Nephron progenitor cell (in vitro differentiated cells): ENCODE measurements at regions not wholly inside any gene's neighbourhood (a gene's known extent, or its start where the extent isn't known, plus 50 kb on each side); places are given as distances from the start of the nearest gene placed in this dataset.
"Not testable (repeated sequence)": the region's sequence is repeated elsewhere in the genome, so short reads cannot be mapped to it uniquely, and the experiment has no call there.

ENCODE experiments used
- DNase-seq: peaks from one replicate; pipeline ENCODE4 v3.0.0; 2021
- H3K27ac Mint-ChIP-seq: 2 replicates; pipeline ENCODE4 v1.8.0; 2021; ENCODE audit warnings: mild to moderate bottlenecking, moderate library complexity, mixed read lengths
- H3K27me3 Mint-ChIP-seq: 2 replicates; pipeline ENCODE4 v1.8.0; 2021; ENCODE audit warnings: mild to moderate bottlenecking, low read depth, mixed read lengths; ENCODE audit not compliant: poor library complexity
- H3K36me3 Mint-ChIP-seq: 2 replicates; pipeline ENCODE4 v1.8.0; 2021; ENCODE audit warnings: low read depth, mixed read lengths
- H3K4me1 Mint-ChIP-seq: 2 replicates; pipeline ENCODE4 v1.8.0; 2021; ENCODE audit warnings: mixed read lengths
- H3K4me3 Mint-ChIP-seq: 2 replicates; pipeline ENCODE4 v1.8.0; 2021; ENCODE audit warnings: mild to moderate bottlenecking, moderate library complexity, mixed read lengths
- H3K9me3 Mint-ChIP-seq: 2 replicates; pipeline ENCODE4 v1.8.0; 2021; ENCODE audit warnings: mild to moderate bottlenecking, moderate library complexity, mixed read lengths
- CTCF ChIP-seq: fragments of 200-600 bp; sonication (generic); IDR thresholded peaks from 2 replicates; pipeline ENCODE4 v1.5.0; 2021; ENCODE audit warnings: antibody characterized with exemption

DNA sequence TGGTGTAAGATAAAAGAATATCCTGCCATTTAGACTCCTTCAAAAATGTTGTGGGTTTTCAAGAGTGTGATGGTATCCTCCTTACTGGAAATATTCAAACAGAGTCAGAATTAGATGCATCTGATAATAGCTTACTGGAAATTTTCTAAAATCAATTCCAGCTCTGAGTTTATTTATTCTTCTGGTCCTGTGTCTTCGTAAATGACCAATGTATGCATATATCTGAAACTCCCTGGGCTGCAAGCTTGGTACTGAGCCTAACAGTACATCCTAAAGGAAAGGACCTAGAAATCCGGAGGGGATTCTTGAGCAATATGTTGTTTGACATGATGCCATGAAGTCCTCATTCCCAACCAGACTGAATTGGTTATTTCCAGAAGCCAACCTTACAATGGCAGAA lies 130.4 kb downstream of the KCNE4 start:
- no peak for DNase-seq
- H3K27ac Mint-ChIP-seq: no peak overlapping the region
- no peaks in the 10 kb centered on the region for H3K9me3 Mint-ChIP-seq
- TF ChIP-seq CTCF: no peak
- H3K27me3 Mint-ChIP-seq: peaks cover 1% of the 10 kb centered on the region
- no peak overlapping the region for H3K4me3 Mint-ChIP-seq
- no peaks in the 10 kb centered on the region for H3K4me1 Mint-ChIP-seq
- H3K36me3 Mint-ChIP-seq: no peaks in the 10 kb centered on the region

DNA sequence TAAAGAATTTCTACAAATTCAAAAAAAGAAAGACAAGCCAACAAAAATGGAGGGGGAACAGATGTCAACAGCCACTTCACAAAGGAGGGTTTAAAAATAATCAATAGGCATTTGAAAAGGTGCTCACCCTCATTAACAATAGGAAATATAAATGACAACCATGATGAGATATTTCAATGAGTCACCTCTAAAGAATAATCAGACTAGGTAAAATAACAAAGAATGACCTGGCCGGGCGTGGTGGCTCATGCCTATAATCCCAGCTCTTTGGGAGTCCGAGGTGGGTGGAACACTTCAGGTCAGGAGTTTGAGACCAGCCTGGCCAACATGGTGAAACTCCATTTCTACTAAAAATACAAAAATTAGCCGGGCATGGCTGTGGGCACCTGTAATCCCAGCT lies 133.6 kb downstream of the KCNE4 start:
- Mint-ChIP-seq H3K4me1 (peaks cover 5% of the 10 kb centered on the region), H3K4me3 (no peak overlapping the region), H3K27ac (no peak overlapping the region), H3K36me3 (no peaks in the 10 kb centered on the region), H3K9me3 (no peaks in the 10 kb centered on the region), H3K27me3 (peaks cover 6% of the 10 kb centered on the region)
- no peak for TF ChIP-seq CTCF
- DNase-seq: no peak

DNA sequence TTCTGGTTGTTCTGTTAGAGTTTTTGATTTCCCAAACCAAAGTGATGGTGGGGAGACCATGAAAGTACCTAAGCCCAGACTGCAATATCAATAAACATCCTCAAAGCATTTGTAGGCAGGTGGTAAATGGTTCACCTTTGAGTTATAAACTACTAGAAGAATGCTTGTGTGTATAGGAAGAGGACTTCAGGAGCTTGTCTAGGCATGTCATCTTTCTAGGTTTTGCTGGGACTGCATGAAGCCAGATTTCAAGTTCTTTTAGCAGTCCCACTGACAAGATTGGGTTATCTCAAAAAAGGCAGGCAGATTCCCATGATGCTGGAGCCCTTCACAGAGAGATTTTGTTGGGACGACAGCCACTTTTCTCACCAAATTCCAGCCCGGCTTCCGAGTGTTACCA lies 135.3 kb downstream of the KCNE4 start:
- H3K4me1 Mint-ChIP-seq: peaks cover 5% of the 10 kb centered on the region
- H3K27me3 Mint-ChIP-seq: peaks cover 6% of the 10 kb centered on the region
- no peak overlapping the region for H3K27ac Mint-ChIP-seq
- no peak for DNase-seq
- no peaks in the 10 kb centered on the region for H3K9me3 Mint-ChIP-seq
- no peak for TF ChIP-seq CTCF
- no peaks in the 10 kb centered on the region for H3K36me3 Mint-ChIP-seq
- no peak overlapping the region for H3K4me3 Mint-ChIP-seq

GRCh38 chr2:223190561-223191206 lies 138.7 kb downstream of the KCNE4 start:
- H3K27me3 Mint-ChIP-seq, H3K4me1 Mint-ChIP-seq, H3K4me3 Mint-ChIP-seq, H3K27ac Mint-ChIP-seq, DNase-seq: not testable (repeated sequence)
- Mint-ChIP-seq H3K36me3 (peaks cover 12% of the 10 kb centered on the region), H3K9me3 (peaks cover 29% of the 10 kb centered on the region)

DNA sequence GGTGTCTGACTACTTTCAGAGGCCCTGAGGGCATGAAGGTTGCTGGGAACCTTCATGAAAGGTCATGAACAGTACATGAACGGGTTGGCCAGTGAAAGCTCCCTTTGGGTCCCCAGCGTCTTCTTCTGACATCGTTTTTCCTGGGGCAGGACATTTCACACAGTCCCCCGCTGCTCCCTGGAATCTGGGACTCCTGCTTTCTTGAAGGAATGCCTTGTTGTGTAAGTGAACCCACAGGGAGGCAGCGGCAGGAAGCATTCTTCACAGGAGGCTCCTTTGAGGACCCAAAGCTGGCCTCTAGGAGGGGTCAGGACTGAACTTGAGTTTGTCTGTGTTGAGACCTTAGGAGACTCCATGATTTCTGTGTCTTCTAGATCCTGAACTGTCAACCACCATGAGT lies 144.3 kb downstream of the KCNE4 start:
- Mint-ChIP-seq H3K4me3 (no peak overlapping the region), H3K36me3 (peaks cover 12% of the 10 kb centered on the region), H3K4me1 (no peaks in the 10 kb centered on the region), H3K27ac (no peak overlapping the region), H3K27me3 (peaks cover 4% of the 10 kb centered on the region), H3K9me3 (peaks cover 29% of the 10 kb centered on the region)
- no peak for DNase-seq
- TF ChIP-seq CTCF: no peak

DNA sequence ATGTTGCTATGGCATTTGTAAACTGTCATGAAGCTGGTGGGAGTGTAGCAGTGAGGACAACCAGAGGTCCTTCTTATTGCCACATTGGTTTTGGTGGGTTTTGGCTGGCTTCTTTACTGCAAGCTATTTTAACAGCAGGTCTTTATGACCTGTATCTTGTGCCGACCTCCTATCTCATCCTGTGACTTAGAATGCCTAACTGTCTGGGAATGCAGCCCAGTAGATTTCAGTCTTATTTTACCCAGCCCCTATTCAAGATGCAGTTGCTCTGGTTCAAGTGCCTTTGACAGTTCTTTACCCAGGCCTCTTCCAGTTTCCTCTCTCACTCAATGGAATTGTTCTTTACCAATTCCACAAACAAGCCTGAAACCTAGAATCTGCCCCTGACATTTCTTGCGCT lies 145.1 kb downstream of the KCNE4 start:
- Mint-ChIP-seq H3K36me3 (peaks cover 12% of the 10 kb centered on the region), H3K4me3 (no peak overlapping the region), H3K27ac (no peak overlapping the region), H3K9me3 (peaks cover 29% of the 10 kb centered on the region), H3K4me1 (no peaks in the 10 kb centered on the region), H3K27me3 (peaks cover 4% of the 10 kb centered on the region)
- no peak for DNase-seq
- no peak for TF ChIP-seq CTCF
